ENCODE measurements at regions not wholly inside any gene's neighbourhood (a gene's known extent, or its start where the extent isn't known, plus 50 kb on each side); places are given as distances from the start of the nearest gene placed in this dataset.

GRCh38 chr3:22885039-22885438 is 318.1 kb upstream of the UBE2E2 start:
- CTCF ChIA-PET, result interaction anchor here (1.2 to 4.0 kb wide), 2 partner anchors 8 to 709 kb away, joined by 3 to 33 read pairs; no protein-coding TSS in a partner anchor
- H4K20me1 ChIP-seq (ENCODE audit: insufficient read depth), result no peaks in the 10 kb centered on the region
- H3K4me3 ChIP-seq (ENCODE audit: low read depth in 2 of 2, low read length in 1 of 2), result no peak overlapping the region
- no peaks in the 10 kb centered on the region; the same call in 1 of the 2 replicates for H3K9me2 ChIP-seq
- no peaks in the 10 kb centered on the region for H3K27me3 ChIP-seq (ENCODE audit: insufficient read depth)
- H2AFZ ChIP-seq (ENCODE audit: low read depth), result no peak overlapping the region
- H3K36me3 ChIP-seq (replicated peaks in 1 of 2; ENCODE audit: control insufficient read depth in 1 of 2, insufficient read depth in 2 of 2, low read length in 1 of 2), result no peaks in the 10 kb centered on the region
- TF ChIP-seq FOXM1 (IDR thresholded peaks at IDR 0.05; ENCODE audit: low read depth), result no peak
- no peak for TF ChIP-seq NRF1 (IDR thresholded peaks at IDR 0.05; ENCODE audit: low read depth, low read length)
- TF ChIP-seq RFX5 (IDR thresholded peaks at IDR 0.05; ENCODE audit: low read length), result no peak
- no peak for TF ChIP-seq ELF1 (IDR thresholded peaks at IDR 0.05)
- TF ChIP-seq PBX3 (IDR thresholded peaks at IDR 0.05), result no peak
- no peak for TF ChIP-seq NFIC (IDR thresholded peaks at IDR 0.05; ENCODE audit: borderline replicate concordance)
- no peaks in the 10 kb centered on the region for H3K79me2 ChIP-seq (ENCODE audit: insufficient read depth)
- no peaks in the 10 kb centered on the region for H3F3A ChIP-seq (replicated peaks; ENCODE audit: insufficient read depth)
- H3K27ac ChIP-seq (ENCODE audit: low read depth in 2 of 2, low read length in 1 of 2), result no peak overlapping the region
- no peak overlapping the region for H3K9ac ChIP-seq
- H3K9me3 ChIP-seq, result no peaks in the 10 kb centered on the region
- POLR2A ChIA-PET, result no interaction called here
- H3K4me2 ChIP-seq, result no peak overlapping the region
- no peaks in the 10 kb centered on the region for H3K4me1 ChIP-seq (ENCODE audit: control insufficient read depth in 1 of 2, insufficient read depth in 2 of 2, low read depth in 1 of 2, low read length in 1 of 2)
- no peak for DNase-seq

DNA sequence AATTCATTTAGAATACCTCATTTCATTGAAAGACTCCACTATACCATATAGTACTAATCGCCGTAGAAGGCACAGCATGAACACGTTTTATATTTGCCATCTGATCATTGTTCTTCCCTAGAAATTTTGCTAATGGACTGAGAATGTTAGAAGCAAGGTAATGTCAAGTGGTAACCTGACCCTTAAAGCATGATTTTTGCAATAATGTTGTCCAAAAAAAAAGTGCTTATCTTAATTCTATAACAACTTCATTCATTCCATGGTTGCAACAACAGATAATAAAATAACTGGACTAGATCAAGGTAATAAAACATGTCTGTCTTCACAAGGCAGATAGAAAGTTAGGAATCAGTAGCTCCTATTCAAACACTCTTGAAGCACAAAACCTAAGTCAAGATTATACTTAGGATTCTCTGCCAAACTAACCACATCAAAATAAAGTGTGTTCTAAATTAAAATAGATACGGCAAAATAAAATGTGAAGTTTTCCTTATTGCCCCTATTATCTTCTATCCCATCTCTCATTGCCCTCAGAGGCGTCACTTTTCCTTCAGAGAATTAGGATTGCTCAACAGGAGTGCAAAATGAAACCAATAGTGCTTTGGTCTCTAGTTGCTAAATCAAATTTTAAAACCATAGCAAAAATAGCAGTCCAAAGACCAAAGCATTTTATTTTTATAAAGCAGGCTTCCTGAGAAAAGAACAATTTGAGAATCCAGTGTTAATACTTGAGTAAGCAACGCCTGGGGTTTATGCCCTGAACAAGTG is 317.4 kb upstream of the UBE2E2 start:
- ChIA-PET POLR2A (no interaction called here), CTCF (interaction anchor here (0.9 to 4.0 kb wide), 4 partner anchors 11 to 710 kb away, joined by 4 to 33 read pairs (median 12); no protein-coding TSS in a partner anchor)
- H3K4me1 ChIP-seq (ENCODE audit: control insufficient read depth in 1 of 2, insufficient read depth in 2 of 2, low read depth in 1 of 2, low read length in 1 of 2), result no peaks in the 10 kb centered on the region
- no peak overlapping the region for H3K9ac ChIP-seq
- no peaks in the 10 kb centered on the region for H3K27me3 ChIP-seq (ENCODE audit: insufficient read depth)
- no peaks in the 10 kb centered on the region for H4K20me1 ChIP-seq (ENCODE audit: insufficient read depth)
- TF ChIP-seq, protein P1, sequence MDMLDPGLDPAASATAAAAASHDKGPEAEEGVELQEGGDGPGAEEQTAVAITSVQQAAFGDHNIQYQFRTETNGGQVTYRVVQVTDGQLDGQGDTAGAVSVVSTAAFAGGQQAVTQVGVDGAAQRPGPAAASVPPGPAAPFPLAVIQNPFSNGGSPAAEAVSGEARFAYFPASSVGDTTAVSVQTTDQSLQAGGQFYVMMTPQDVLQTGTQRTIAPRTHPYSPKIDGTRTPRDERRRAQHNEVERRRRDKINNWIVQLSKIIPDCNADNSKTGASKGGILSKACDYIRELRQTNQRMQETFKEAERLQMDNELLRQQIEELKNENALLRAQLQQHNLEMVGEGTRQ (IDR thresholded peaks at IDR 0.05; ENCODE audit: borderline replicate concordance, low read depth, low read length), result no peak
- TF ChIP-seq TCF12 (IDR thresholded peaks at IDR 0.05), result no peak
- no peak for TF ChIP-seq RAD21 (IDR thresholded peaks at IDR 0.05; ENCODE audit: low read length)
- no peak for TF ChIP-seq GABPA (IDR thresholded peaks at IDR 0.05; ENCODE audit: low read depth)
- no peak for TF ChIP-seq TEAD4 (IDR thresholded peaks at IDR 0.05; ENCODE audit: borderline replicate concordance, insufficient read depth)
- no peak for TF ChIP-seq RCOR1 (IDR thresholded peaks at IDR 0.05; ENCODE audit: low read length)
- TF ChIP-seq ELF1 (IDR thresholded peaks at IDR 0.05), result no peak
- TF ChIP-seq FOSL2 (IDR thresholded peaks at IDR 0.05; ENCODE audit: borderline replicate concordance, low read depth), result no peak
- no peak for TF ChIP-seq MXI1 (IDR thresholded peaks at IDR 0.05; ENCODE audit: low read depth, low read length)
- TF ChIP-seq YY1 (IDR thresholded peaks at IDR 0.05; ENCODE audit: low read depth), result no peak
- TF ChIP-seq, protein P2, sequence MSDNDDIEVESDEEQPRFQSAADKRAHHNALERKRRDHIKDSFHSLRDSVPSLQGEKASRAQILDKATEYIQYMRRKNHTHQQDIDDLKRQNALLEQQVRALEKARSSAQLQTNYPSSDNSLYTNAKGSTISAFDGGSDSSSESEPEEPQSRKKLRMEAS (IDR thresholded peaks at IDR 0.05; ENCODE audit: low read depth), result no peak
- TF ChIP-seq NFIC (IDR thresholded peaks at IDR 0.05; ENCODE audit: borderline replicate concordance), result no peak
- WGBS (ENCODE audit: low lambda C conversion rate), result 71% methylated on average over 6 of the region's 6 CpGs
- H3K36me3 ChIP-seq (replicated peaks in 1 of 2; ENCODE audit: control insufficient read depth in 1 of 2, insufficient read depth in 2 of 2, low read length in 1 of 2), result no peaks in the 10 kb centered on the region
- no peaks in the 10 kb centered on the region for H3K79me2 ChIP-seq (ENCODE audit: insufficient read depth)
- no peaks in the 10 kb centered on the region; the same call in 1 of the 2 replicates for H3K9me2 ChIP-seq
- no peak for DNase-seq
- H3K4me3 ChIP-seq (ENCODE audit: low read depth in 2 of 2, low read length in 1 of 2), result no peak overlapping the region
- H3F3A ChIP-seq (replicated peaks; ENCODE audit: insufficient read depth), result no peaks in the 10 kb centered on the region
- H3K4me2 ChIP-seq, result no peak overlapping the region
- H3K27ac ChIP-seq (ENCODE audit: low read depth in 2 of 2, low read length in 1 of 2), result no peak overlapping the region
- no peak overlapping the region for H2AFZ ChIP-seq (ENCODE audit: low read depth)
- no peaks in the 10 kb centered on the region for H3K9me3 ChIP-seq

All from SK-N-SH (cell line).